GM12875 (cell line): ENCODE measurements at regions not wholly inside any gene's neighbourhood (a gene's known extent, or its start where the extent isn't known, plus 50 kb on each side); places are given as distances from the start of the nearest gene placed in this dataset.

Source experiments
- H3K4me3 ChIP-seq: one replicate; pipeline ENCODE4 v1.5.1; 2011; ENCODE audit warnings: low read depth, low read length, control low read depth
- TF ChIP-seq, protein P1 (sequence below): IDR thresholded peaks from 2 replicates; pipeline ENCODE4 v1.5.1; 2011; ENCODE audit warnings: low read depth, mild to moderate bottlenecking, control low read depth, inconsistent platforms, low read length, moderate library complexity, borderline replicate concordance; ENCODE audit not compliant: insufficient read depth

DNA sequence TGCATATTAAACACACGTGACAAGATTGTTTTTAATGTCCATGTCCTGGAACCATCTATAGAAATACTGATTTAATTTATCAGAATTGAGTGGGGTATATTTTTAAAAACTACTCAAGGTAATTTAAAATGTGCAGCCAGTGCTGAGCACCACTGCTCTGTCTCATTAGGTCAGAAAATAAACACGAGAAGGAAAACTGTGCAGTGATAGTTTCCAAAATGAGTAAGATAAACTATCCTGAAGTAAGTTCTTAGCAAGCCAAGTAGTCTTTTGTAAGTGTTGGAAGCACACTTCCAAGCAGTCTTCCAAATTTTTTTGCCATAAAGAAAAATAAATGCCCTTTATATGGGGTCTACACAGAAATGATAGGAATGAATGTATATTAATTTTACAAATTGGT is 93.8 kb upstream of the DNAJC10 start:
- TF ChIP-seq, protein P1, sequence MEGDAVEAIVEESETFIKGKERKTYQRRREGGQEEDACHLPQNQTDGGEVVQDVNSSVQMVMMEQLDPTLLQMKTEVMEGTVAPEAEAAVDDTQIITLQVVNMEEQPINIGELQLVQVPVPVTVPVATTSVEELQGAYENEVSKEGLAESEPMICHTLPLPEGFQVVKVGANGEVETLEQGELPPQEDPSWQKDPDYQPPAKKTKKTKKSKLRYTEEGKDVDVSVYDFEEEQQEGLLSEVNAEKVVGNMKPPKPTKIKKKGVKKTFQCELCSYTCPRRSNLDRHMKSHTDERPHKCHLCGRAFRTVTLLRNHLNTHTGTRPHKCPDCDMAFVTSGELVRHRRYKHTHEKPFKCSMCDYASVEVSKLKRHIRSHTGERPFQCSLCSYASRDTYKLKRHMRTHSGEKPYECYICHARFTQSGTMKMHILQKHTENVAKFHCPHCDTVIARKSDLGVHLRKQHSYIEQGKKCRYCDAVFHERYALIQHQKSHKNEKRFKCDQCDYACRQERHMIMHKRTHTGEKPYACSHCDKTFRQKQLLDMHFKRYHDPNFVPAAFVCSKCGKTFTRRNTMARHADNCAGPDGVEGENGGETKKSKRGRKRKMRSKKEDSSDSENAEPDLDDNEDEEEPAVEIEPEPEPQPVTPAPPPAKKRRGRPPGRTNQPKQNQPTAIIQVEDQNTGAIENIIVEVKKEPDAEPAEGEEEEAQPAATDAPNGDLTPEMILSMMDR = no peak
- no peak overlapping the region for H3K4me3 ChIP-seq

DNA sequence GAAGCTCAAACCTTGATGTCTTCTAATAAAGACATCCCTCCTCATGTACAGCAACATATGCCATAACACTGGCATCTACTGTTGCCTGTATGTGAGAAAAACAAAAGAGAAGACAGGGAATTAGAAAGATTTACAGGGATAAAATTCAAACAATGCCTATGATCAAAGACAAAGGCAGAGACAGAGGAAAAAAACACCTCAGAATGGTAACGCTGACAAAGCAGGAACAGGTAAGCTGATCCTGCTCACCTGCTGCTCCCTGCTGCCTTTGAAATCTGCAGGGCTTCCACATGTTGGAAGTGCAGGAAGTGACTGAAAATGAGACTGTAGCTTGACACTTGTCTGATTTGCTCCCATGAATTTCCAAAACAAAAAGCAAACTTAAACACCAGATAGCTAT is 90.2 kb upstream of the DNAJC10 start:
- TF ChIP-seq, protein P1 = no peak
- H3K4me3 ChIP-seq = no peak overlapping the region

DNA sequence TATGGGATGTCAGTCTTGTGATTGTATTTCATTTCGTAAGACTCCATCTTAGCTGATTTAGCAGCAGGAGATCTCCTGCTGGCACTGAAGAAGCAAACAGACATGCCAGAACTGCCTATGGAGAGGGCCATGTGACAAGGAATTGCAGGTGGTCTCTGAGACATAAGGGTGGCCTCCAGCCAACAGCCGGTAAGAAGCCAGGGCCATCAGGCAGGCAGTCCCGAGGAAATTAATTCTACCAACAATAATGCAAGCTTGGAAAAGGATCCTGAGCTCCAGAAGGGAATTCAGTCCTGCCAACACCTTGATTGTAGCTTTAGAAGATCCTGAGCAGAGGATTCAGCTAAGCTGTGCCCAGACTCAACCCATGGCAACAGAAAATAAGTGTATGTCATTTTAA is 87.1 kb upstream of the DNAJC10 start:
- no peak overlapping the region for H3K4me3 ChIP-seq
- TF ChIP-seq, protein P1 = no peak

DNA sequence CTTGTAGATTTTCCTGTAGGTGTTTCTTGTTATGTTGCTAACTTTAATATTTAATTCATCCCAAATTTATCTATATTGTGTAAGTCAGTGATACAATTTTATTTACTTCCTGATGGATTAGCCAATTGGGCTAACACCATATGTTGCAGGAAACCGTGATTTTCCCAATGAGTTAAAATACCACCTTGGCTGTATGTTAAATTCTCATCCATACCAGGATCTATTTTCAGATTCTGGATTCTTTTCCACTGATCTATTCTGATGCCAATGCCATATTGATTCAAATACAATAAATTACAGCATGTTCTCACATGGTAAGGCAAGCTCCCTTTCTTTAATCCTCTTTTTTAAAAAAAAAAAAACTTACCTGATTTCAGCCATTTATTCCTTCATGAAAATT is 85.8 kb upstream of the DNAJC10 start:
- TF ChIP-seq, protein P1 = no peak
- H3K4me3 ChIP-seq = no peak overlapping the region

DNA sequence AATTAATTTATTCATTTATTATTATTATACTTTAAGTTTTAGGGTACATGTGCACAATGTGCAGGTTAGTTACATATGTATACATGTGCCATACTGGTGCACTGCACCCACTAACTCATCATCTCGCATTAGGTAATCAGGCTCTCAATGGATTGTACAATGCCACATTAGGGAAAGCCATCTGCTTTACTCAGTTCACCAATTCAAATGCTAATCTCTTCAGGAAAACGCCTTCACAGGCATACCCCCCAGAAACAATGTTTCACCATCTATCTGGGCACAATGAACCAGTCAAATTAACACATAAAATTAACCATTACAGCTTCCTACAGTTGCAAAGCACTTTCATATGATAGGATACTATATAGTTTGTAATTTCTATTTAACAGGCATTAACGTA is 84.8 kb upstream of the DNAJC10 start:
- TF ChIP-seq, protein P1 = no peak
- H3K4me3 ChIP-seq = no peak overlapping the region

DNA sequence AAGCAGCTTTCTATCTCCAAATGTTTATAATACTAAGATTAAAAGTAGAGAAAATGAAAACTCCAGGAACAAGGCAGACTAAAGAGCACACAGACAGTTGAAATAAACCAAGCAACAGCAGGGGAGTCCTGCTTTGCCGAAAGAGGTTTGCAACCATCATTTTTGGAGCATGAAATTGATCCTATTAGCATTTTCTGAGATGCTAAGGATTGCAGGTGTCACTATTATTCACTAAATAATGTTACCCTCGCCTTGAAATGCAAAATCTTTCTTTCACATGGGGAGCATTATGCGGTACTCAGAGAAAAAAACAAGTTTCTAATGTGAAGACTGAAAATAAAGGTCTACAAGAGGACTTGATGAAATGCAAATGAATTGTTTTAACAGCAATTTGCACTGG is 81.7 kb upstream of the DNAJC10 start:
- no peak overlapping the region for H3K4me3 ChIP-seq
- TF ChIP-seq, protein P1 = no peak

DNA sequence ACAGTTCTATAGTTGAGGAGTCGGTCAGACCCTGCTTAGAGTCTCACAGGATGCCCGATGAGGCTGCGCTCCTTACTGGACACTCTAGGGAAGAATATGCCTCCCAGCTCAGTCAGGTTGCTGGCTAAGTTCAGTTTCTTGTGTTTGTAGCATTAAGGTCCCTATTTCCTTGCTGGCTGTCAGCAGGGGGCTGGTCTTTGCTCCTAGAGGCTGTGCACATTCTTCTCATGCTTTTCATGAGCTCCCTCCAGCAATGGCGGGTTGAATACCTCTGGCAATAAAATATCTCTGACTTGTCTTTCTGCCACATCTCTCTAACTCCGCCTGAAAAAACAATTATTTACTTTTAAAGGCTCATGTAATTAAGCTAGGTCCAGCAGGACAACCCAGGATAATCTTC is 79.4 kb upstream of the DNAJC10 start:
- TF ChIP-seq, protein P1 = no peak
- H3K4me3 ChIP-seq = no peak overlapping the region
